HG03354 (cell line): ENCODE measurements at regions not wholly inside any gene's neighbourhood (a gene's known extent, or its start where the extent isn't known, plus 50 kb on each side); places are given as distances from the start of the nearest gene placed in this dataset.

Experiments
- ATAC-seq: cut with Tn5 transposase; IDR thresholded peaks from one replicate; pipeline ENCODE4 v1.9.1; 2021; ENCODE audit warnings: mild to moderate bottlenecking; ENCODE audit not compliant: unreplicated experiment, poor library complexity, severe bottlenecking

- no peak for ATAC-seq
Observed at GRCh38 chr11:116698080-116698479, 74.7 kb downstream of the BUD13 start.

GRCh38 chr11:116697639-116698038 lies 75.1 kb downstream of the BUD13 start:
- ATAC-seq = no peak

- ATAC-seq = no peak
Observed at GRCh38 chr11:116697011-116697410, 75.8 kb downstream of the BUD13 start.

- ATAC-seq = no peak
Observed at GRCh38 chr11:116696381-116696941, 76.3 kb downstream of the BUD13 start.

GRCh38 chr11:116695657-116696254 lies 77.0 kb downstream of the BUD13 start:
- ATAC-seq = no peak

GRCh38 chr11:116694815-116695590 lies 77.8 kb downstream of the BUD13 start:
- ATAC-seq = no peak

GRCh38 chr11:116694349-116694725 lies 78.5 kb downstream of the BUD13 start:
- no peak for ATAC-seq

GRCh38 chr11:116693593-116694348 lies 79.0 kb downstream of the BUD13 start:
- no peak for ATAC-seq

GRCh38 chr11:116693102-116693570 lies 79.7 kb downstream of the BUD13 start:
- ATAC-seq = no peak

- no peak for ATAC-seq
Observed at GRCh38 chr11:116692318-116693101, 80.3 kb downstream of the BUD13 start.

- ATAC-seq = peak; percentile 68
Observed at GRCh38 chr11:116691771-116692177, 81.0 kb downstream of the BUD13 start.

- ATAC-seq = no peak
Observed at GRCh38 chr11:116690611-116691010, 82.2 kb downstream of the BUD13 start.

- no peak for ATAC-seq
Observed at GRCh38 chr11:116689413-116690127, 83.2 kb downstream of the BUD13 start.

- no peak for ATAC-seq
Observed at GRCh38 chr11:116688202-116688540, 84.6 kb downstream of the BUD13 start.

GRCh38 chr11:116687458-116688201 lies 85.2 kb downstream of the BUD13 start:
- no peak for ATAC-seq

- ATAC-seq = no peak
Observed at GRCh38 chr11:116686866-116687265, 85.9 kb downstream of the BUD13 start.

- ATAC-seq = no peak
Observed at GRCh38 chr11:116683982-116684381, 88.8 kb downstream of the BUD13 start.

GRCh38 chr11:116680349-116681125 lies 92.2 kb downstream of the BUD13 start:
- ATAC-seq = no peak
